Loucy (cell line): ENCODE measurements at regions not wholly inside any gene's neighbourhood (a gene's known extent, or its start where the extent isn't known, plus 50 kb on each side); places are given as distances from the start of the nearest gene placed in this dataset.

Experiments
- H2AFZ ChIP-seq: fragments of 200-600 bp; sonication (generic); 2 replicates; pipeline ENCODE4 v1.6.0; 2016; ENCODE audit warnings: antibody characterized with exemption, mild to moderate bottlenecking, low read length, moderate library complexity
- H3F3A ChIP-seq: fragments of 200-600 bp; 2 replicates; pipeline ENCODE4 v1.6.0; 2016; ENCODE audit warnings: antibody characterized with exemption, low read depth, mild to moderate bottlenecking
- H3K27me3 ChIP-seq: fragments of 200-600 bp; sonication (generic); 2 replicates; pipeline ENCODE4 v1.6.1; 2014; ENCODE audit warnings: low read length, mild to moderate bottlenecking; ENCODE audit not compliant: insufficient read depth, poor library complexity, severe bottlenecking
- H3K36me3 ChIP-seq: fragments of 200-600 bp; sonication (generic); 2 replicates; pipeline ENCODE4 v1.6.1; 2016; ENCODE audit warnings: low read length; ENCODE audit not compliant: insufficient read depth
- H3K4me1 ChIP-seq: fragments of 200-600 bp; sonication (generic); 2 replicates; pipeline ENCODE4 v1.5.1; 2014; ENCODE audit warnings: low read length, mild to moderate bottlenecking; ENCODE audit not compliant: insufficient read depth, poor library complexity, severe bottlenecking
- H3K4me2 ChIP-seq: fragments of 200-600 bp; sonication (generic); 2 replicates; pipeline ENCODE4 v1.6.0; 2014; ENCODE audit warnings: antibody characterized with exemption, low read length, low read depth, mild to moderate bottlenecking; ENCODE audit not compliant: poor library complexity, severe bottlenecking
- H3K4me3 ChIP-seq: fragments of 200-600 bp; sonication (generic); 2 replicates; pipeline ENCODE4 v1.5.1; 2014; ENCODE audit warnings: low read length, mild to moderate bottlenecking, mixed read lengths; ENCODE audit not compliant: poor library complexity, severe bottlenecking
- H3K79me2 ChIP-seq: fragments of 200-600 bp; sonication (generic); 2 replicates; pipeline ENCODE4 v1.6.1; 2014; ENCODE audit warnings: low read length; ENCODE audit not compliant: insufficient read depth
- H3K9ac ChIP-seq: fragments of 200-600 bp; sonication (generic); 2 replicates; pipeline ENCODE4 v1.6.0; 2014; ENCODE audit warnings: mild to moderate bottlenecking, low read depth, low read length, moderate library complexity; ENCODE audit not compliant: poor library complexity, severe bottlenecking
- H3K9me2 ChIP-seq: fragments of 200-600 bp; sonication (generic); replicated peaks from 2 replicates; pipeline ENCODE4 v1.6.1; 2016; ENCODE audit warnings: low read depth, low read length, mixed read lengths
- H3K9me3 ChIP-seq: fragments of 200-600 bp; sonication (generic); 2 replicates; pipeline ENCODE4 v1.6.1; 2014; ENCODE audit warnings: mild to moderate bottlenecking, antibody characterized with exemption, low read length, low read depth; ENCODE audit not compliant: insufficient read depth
- H4K20me1 ChIP-seq: fragments of 200-600 bp; sonication (generic); 2 replicates; pipeline ENCODE4 v1.6.0; 2014; ENCODE audit warnings: antibody characterized with exemption, low read length, mild to moderate bottlenecking; ENCODE audit not compliant: insufficient read depth, poor library complexity, severe bottlenecking
- EZH2phosphoT487 ChIP-seq: fragments of 200-600 bp; IDR thresholded peaks from 2 replicates; pipeline ENCODE4 v1.6.1; 2018; ENCODE audit warnings: antibody characterized with exemption, mild to moderate bottlenecking, moderate library complexity, borderline replicate concordance
- TF ChIP-seq, protein P1 (sequence below): fragments of 200-600 bp; sonication (generic); conservative IDR thresholded peaks from 2 replicates; pipeline ENCODE4 v1.5.1; 2014; ENCODE audit warnings: mild to moderate bottlenecking, antibody characterized with exemption, low read length

DNA sequence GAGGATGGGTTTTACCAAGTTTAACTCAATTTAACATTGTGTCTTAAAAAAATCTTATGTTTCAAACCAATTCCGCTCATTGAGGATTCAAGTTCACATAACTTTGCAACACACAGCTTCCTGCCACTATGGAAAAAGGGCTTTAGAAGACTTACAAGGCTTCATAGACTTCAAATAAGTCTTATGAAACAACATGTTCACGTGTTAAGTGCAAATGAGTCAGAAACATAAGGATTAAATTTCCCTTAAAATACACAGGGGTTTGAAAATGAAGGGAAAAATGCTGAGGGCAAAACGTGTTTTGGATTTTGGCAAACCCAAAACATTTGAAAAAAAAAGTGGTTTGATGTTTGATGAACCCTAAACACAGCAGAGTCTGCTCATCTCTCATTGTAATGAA, 364.8 kb downstream of the BMP4 start:
- H3K79me2 ChIP-seq = no peaks in the 10 kb centered on the region
- no peaks in the 10 kb centered on the region for H3F3A ChIP-seq
- no peak overlapping the region for H3K4me2 ChIP-seq
- H3K9me3 ChIP-seq = no peaks in the 10 kb centered on the region
- no peaks in the 10 kb centered on the region for H4K20me1 ChIP-seq
- no peaks in the 10 kb centered on the region for H3K9me2 ChIP-seq
- no peaks in the 10 kb centered on the region for H3K36me3 ChIP-seq
- TF ChIP-seq, protein P1, sequence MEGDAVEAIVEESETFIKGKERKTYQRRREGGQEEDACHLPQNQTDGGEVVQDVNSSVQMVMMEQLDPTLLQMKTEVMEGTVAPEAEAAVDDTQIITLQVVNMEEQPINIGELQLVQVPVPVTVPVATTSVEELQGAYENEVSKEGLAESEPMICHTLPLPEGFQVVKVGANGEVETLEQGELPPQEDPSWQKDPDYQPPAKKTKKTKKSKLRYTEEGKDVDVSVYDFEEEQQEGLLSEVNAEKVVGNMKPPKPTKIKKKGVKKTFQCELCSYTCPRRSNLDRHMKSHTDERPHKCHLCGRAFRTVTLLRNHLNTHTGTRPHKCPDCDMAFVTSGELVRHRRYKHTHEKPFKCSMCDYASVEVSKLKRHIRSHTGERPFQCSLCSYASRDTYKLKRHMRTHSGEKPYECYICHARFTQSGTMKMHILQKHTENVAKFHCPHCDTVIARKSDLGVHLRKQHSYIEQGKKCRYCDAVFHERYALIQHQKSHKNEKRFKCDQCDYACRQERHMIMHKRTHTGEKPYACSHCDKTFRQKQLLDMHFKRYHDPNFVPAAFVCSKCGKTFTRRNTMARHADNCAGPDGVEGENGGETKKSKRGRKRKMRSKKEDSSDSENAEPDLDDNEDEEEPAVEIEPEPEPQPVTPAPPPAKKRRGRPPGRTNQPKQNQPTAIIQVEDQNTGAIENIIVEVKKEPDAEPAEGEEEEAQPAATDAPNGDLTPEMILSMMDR = no peak
- no peak for TF ChIP-seq EZH2phosphoT487
- no peaks in the 10 kb centered on the region for H3K27me3 ChIP-seq
- H3K9ac ChIP-seq = no peak overlapping the region
- H3K4me1 ChIP-seq = no peaks in the 10 kb centered on the region
- H3K4me3 ChIP-seq = no peak overlapping the region
- H2AFZ ChIP-seq = no peak overlapping the region

DNA sequence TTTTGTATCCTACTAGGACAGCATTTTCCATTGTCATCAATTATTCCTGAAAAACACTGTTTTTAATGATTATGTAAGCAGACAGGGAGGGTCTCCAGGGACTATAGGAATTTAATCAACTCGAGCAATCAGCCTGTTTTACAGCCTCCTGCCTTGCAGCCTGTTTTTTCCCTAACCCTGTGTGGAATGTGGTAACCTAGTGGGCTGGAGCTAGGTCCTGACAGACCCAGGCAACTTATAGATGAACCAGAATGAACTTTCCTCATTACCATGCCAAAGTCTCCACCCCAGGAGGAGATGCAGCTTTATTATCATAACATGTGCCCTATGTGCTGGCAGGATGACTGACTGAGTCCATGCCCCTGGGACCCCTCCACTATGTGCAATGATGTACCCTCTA, 375.1 kb downstream of the BMP4 start:
- H3K9ac ChIP-seq = no peak overlapping the region
- no peaks in the 10 kb centered on the region for H4K20me1 ChIP-seq
- H3K27me3 ChIP-seq = no peaks in the 10 kb centered on the region
- no peaks in the 10 kb centered on the region for H3K9me3 ChIP-seq
- no peaks in the 10 kb centered on the region for H3K36me3 ChIP-seq
- H2AFZ ChIP-seq = no peak overlapping the region
- H3F3A ChIP-seq = no peaks in the 10 kb centered on the region
- H3K9me2 ChIP-seq = no peaks in the 10 kb centered on the region
- no peak overlapping the region for H3K4me3 ChIP-seq
- H3K79me2 ChIP-seq = no peaks in the 10 kb centered on the region
- TF ChIP-seq, protein P1 = no peak
- TF ChIP-seq EZH2phosphoT487 = no peak
- no peak overlapping the region for H3K4me2 ChIP-seq
- H3K4me1 ChIP-seq = no peaks in the 10 kb centered on the region

DNA sequence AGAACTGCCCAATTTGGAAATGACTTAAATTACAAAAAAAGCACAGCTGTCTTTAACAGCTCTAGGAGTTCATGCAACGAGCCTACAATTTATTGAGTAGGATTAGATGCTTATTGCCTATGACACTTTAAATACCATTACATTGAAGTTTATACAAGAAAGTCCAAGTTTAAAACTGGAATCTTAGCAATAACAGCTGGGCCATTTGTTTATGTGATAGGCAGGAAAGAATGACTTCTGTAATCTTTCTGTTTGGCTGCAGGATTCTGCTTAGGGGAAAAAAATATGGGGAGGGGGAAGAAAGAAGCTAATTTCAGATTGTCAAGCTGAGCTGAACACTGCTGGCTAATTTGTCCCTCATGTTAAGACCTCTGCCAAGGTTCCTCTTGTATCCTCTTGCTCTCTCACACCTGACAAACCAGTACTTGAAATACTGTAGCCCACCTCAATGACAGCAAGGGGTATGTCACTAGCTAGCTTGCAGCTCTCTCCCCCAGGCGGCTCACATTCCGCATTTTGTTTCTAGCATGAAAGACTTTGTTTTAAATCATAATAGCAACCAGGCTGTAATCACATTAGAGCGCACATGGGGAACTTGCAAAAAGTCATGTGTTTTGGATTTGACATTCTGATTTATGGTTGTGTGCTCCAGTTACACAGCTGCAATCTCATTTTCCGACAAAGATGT, 384.8 kb downstream of the BMP4 start:
- Histone ChIP-seq H3K9me2 (no peaks in the 10 kb centered on the region), H3K4me3 (no peak overlapping the region), H3K27me3 (no peaks in the 10 kb centered on the region), H3K36me3 (no peaks in the 10 kb centered on the region), H3K9ac (no peak overlapping the region), H3K9me3 (no peaks in the 10 kb centered on the region), H3K4me1 (no peaks in the 10 kb centered on the region), H3K4me2 (no peak overlapping the region), H3K79me2 (no peaks in the 10 kb centered on the region), H2AFZ (no peak overlapping the region), H3F3A (no peaks in the 10 kb centered on the region), H4K20me1 (no peaks in the 10 kb centered on the region)
- TF ChIP-seq, protein P1 = no peak
- TF ChIP-seq EZH2phosphoT487 = no peak
